ENCODE measurements at regions not wholly inside any gene's neighbourhood (a gene's known extent, or its start where the extent isn't known, plus 50 kb on each side); places are given as distances from the start of the nearest gene placed in this dataset.
"Not testable (repeated sequence)": the region's sequence is repeated elsewhere in the genome, so short reads cannot be mapped to it uniquely, and the experiment has no call there.

- Histone ChIP-seq H3K4me1 (ENCODE audit: insufficient read depth) (no peaks in the 10 kb centered on the region), H3K36me3 (ENCODE audit: insufficient read depth) (no peaks in the 10 kb centered on the region), H3K27ac (ENCODE audit: low read depth) (no peak overlapping the region), H3K4me3 (ENCODE audit: low read depth, low read length) (no peak overlapping the region)
- no peak for DNase-seq (ENCODE audit: extremely low spot score)
- 87% methylated on average over 5 of the region's 5 CpGs for WGBS
Measured at GRCh38 chr2:122535960-122536505, 780.6 kb downstream of the TSN start.

- Histone ChIP-seq H3K4me1 (ENCODE audit: insufficient read depth) (no peaks in the 10 kb centered on the region), H3K4me3 (ENCODE audit: low read depth, low read length) (no peak overlapping the region), H3K36me3 (ENCODE audit: insufficient read depth) (no peaks in the 10 kb centered on the region), H3K27ac (ENCODE audit: low read depth) (no peak overlapping the region)
- no peak for DNase-seq (ENCODE audit: extremely low spot score)
- WGBS: 88% methylated on average over 3 of the region's 3 CpGs
Measured at GRCh38 chr2:122539311-122539710, 783.9 kb downstream of the TSN start.

DNA sequence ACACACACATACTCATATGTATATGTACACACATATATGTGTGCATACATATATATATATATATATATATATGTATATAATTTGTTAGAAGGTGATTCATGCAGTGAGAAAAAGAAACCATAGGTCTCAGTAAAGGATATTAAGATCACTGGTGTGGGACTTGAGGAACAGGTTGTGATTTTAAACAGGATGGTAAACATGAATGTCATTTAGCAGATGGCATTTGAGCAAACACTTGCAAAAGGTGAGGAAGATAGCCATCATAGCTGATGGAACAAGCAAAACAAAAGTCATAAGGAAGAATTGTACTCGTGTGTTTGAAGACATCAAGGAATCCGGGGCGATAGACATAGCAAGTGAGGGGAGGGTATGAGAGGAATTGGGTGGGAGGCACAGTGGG, 784.5 kb downstream of the TSN start:
- WGBS: 88% methylated on average over 3 of the region's 3 CpGs
- Histone ChIP-seq H3K4me1 (ENCODE audit: insufficient read depth) (no peaks in the 10 kb centered on the region), H3K36me3 (ENCODE audit: insufficient read depth) (no peaks in the 10 kb centered on the region), H3K4me3 (ENCODE audit: low read depth, low read length) (no peak overlapping the region), H3K27ac (ENCODE audit: low read depth) (no peak overlapping the region)
- DNase-seq (ENCODE audit: extremely low spot score): no peak

- Histone ChIP-seq H3K4me1 (ENCODE audit: insufficient read depth) (no peaks in the 10 kb centered on the region), H3K36me3 (ENCODE audit: insufficient read depth) (no peaks in the 10 kb centered on the region), H3K4me3 (ENCODE audit: low read depth, low read length) (no peak overlapping the region), H3K27ac (ENCODE audit: low read depth) (no peak overlapping the region)
- 69% methylated on average over 6 of the region's 6 CpGs for WGBS
- no peak for DNase-seq (ENCODE audit: extremely low spot score)
Measured at GRCh38 chr2:122542236-122542635, 786.8 kb downstream of the TSN start.

DNA sequence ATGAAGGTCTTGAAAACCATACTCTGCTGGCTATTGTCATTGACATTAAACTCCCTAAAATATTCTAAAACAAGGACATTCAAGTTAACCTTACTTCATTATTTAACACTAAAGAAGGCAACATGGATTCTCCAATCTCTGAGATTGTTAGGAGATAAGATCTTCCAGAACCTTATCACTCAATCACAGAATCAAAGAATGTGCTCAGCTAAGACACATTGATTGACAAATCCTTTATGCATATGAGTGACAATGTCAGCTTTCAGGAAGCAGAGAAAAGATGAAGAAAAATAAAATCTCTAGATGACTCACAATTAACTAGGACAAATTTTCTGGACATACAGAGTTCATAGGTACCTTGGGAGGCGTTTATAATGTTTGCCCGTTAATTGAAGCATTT, 787.2 kb downstream of the TSN start:
- WGBS: 84% methylated on average over 2 of the region's 2 CpGs
- no peak overlapping the region for H3K4me3 ChIP-seq (ENCODE audit: low read depth, low read length)
- no peaks in the 10 kb centered on the region for H3K36me3 ChIP-seq (ENCODE audit: insufficient read depth)
- DNase-seq (ENCODE audit: extremely low spot score): no peak
- H3K27ac ChIP-seq (ENCODE audit: low read depth): no peak overlapping the region
- H3K4me1 ChIP-seq (ENCODE audit: insufficient read depth): no peaks in the 10 kb centered on the region

- no peak for DNase-seq (ENCODE audit: extremely low spot score)
- Histone ChIP-seq H3K4me1 (ENCODE audit: insufficient read depth) (no peaks in the 10 kb centered on the region), H3K4me3 (ENCODE audit: low read depth, low read length) (no peak overlapping the region), H3K27ac (ENCODE audit: low read depth) (no peak overlapping the region), H3K36me3 (ENCODE audit: insufficient read depth) (no peaks in the 10 kb centered on the region)
- 97% methylated on average over 2 of the region's 2 CpGs for WGBS
Measured at GRCh38 chr2:122543815-122544214, 788.4 kb downstream of the TSN start.

DNA sequence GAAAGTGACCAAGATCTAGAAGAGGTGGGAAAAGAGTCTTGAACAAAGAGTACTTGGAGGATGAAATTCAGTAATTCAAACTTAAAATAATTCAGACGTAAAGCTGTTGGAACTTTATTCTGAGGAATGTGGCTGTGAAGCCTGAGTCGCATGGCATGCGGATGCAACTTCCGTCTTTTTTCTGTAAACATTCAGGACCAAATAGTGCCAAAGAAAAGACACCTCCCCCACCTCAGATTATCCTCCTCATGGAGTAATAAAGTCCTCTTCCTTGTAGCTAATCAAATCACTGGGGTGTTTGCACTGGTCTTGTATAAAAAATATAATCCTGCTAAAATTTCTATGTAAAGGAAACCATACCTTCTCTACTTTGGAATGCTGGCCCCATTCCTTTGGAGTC, 790.4 kb downstream of the TSN start:
- H3K27ac ChIP-seq (ENCODE audit: low read depth): no peak overlapping the region
- WGBS: 71% methylated on average over 4 of the region's 4 CpGs
- no peak for DNase-seq (ENCODE audit: extremely low spot score)
- no peak overlapping the region for H3K4me3 ChIP-seq (ENCODE audit: low read depth, low read length)
- no peaks in the 10 kb centered on the region for H3K4me1 ChIP-seq (ENCODE audit: insufficient read depth)
- H3K36me3 ChIP-seq (ENCODE audit: insufficient read depth): no peaks in the 10 kb centered on the region

DNA sequence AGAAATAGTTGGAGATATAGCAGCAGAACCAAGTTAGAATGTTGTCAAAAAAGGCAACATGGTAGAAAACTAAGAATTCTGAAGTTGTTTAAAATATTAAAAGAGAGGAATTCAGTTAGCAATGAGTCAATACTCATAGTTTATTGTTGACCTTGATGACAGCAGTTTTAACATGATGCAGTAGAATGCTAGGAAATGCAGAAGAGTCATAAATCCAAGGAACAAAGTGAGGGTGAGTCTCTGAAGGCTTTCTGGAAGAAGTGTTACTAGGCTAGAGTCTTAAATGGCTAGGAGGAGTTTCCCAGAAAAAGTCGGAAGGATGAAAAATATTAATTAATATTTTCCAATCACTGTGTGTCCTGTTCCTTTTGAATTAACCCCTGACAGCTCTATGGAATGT, 807.3 kb downstream of the TSN start:
- Histone ChIP-seq H3K36me3 (ENCODE audit: insufficient read depth) (no peaks in the 10 kb centered on the region), H3K27ac (ENCODE audit: low read depth) (no peak overlapping the region)
- 37% methylated on average over 1 of the region's 1 CpG for WGBS

DNA sequence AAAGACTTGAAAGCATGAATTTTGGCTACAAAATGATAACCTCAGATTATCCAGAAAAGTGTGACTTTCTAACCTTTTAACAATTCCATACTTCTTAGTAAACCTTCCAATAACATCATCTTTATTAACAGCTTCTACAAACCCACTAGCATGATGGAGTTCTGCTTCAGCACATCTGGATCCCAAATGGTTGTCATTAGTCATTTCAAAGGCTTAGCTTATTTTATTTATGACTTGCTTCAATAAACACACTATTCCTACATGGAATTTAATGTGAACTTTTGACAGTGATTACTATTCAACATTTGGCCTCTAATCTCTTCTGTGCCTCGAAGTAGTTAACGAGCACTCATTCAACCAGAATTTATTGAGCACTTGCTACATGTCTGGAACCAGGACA, 808.3 kb downstream of the TSN start:
- WGBS: 56% methylated on average over 2 of the region's 2 CpGs
- Histone ChIP-seq H3K36me3 (ENCODE audit: insufficient read depth) (no peaks in the 10 kb centered on the region), H3K27ac (ENCODE audit: low read depth) (no peak overlapping the region), H3K4me3 (ENCODE audit: low read depth, low read length) (no peak overlapping the region), H3K4me1 (ENCODE audit: insufficient read depth) (no peaks in the 10 kb centered on the region)
- no peak for DNase-seq (ENCODE audit: extremely low spot score)

More for the DNA sequence above, 807.3 kb downstream of the TSN start:
- Histone ChIP-seq H3K4me1 (ENCODE audit: insufficient read depth) (no peaks in the 10 kb centered on the region), H3K4me3 (ENCODE audit: low read depth, low read length) (no peak overlapping the region)
- DNase-seq (ENCODE audit: extremely low spot score): no peak

GRCh38 chr2:122564843-122565242, 809.4 kb downstream of the TSN start:
- H3K4me3 ChIP-seq (ENCODE audit: low read depth, low read length): no peak overlapping the region
- no peak overlapping the region for H3K27ac ChIP-seq (ENCODE audit: low read depth)
- no peaks in the 10 kb centered on the region for H3K36me3 ChIP-seq (ENCODE audit: insufficient read depth)
- WGBS: 90% methylated on average over 4 of the region's 4 CpGs
- no peak for DNase-seq (ENCODE audit: extremely low spot score)
- no peaks in the 10 kb centered on the region for H3K4me1 ChIP-seq (ENCODE audit: insufficient read depth)

DNA sequence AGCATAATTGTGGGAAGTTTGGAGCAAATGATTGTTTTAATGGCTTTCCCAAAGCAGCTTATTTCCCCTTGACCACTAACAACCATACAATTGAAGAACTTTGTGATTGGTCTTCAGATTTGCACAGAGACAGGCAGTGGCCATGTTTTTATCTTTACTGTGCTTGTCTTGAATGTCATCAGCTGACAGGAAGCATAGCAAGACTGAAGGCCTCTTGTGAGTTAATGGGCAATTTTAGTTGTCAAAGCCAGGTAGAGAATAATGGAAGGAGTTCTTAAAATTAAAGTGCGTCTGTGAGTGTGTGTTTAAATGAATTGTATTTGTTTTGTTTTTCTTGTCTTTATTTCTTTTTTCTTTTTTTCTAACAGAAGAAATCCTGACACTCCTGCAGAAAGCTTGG, 809.9 kb downstream of the TSN start:
- Histone ChIP-seq H3K36me3 (ENCODE audit: insufficient read depth) (no peaks in the 10 kb centered on the region), H3K27ac (ENCODE audit: low read depth) (no peak overlapping the region), H3K4me1 (ENCODE audit: insufficient read depth) (no peaks in the 10 kb centered on the region), H3K4me3 (ENCODE audit: low read depth, low read length) (no peak overlapping the region)
- 0% methylated on average over 1 of the region's 1 CpG for WGBS
- DNase-seq (ENCODE audit: extremely low spot score): no peak

- Histone ChIP-seq H3K4me3 (ENCODE audit: low read depth, low read length) (no peak overlapping the region), H3K27ac (ENCODE audit: low read depth) (no peak overlapping the region), H3K36me3 (ENCODE audit: insufficient read depth) (no peaks in the 10 kb centered on the region), H3K4me1 (ENCODE audit: insufficient read depth) (no peaks in the 10 kb centered on the region)
- no peak for DNase-seq (ENCODE audit: extremely low spot score)
- 89% methylated on average over 15 of the region's 15 CpGs for WGBS
Measured at GRCh38 chr2:122570641-122571040, 815.2 kb downstream of the TSN start.

- DNase-seq (ENCODE audit: extremely low spot score); H3K4me3 ChIP-seq (ENCODE audit: low read depth, low read length); H3K27ac ChIP-seq (ENCODE audit: low read depth); H3K4me1 ChIP-seq (ENCODE audit: insufficient read depth); H3K36me3 ChIP-seq (ENCODE audit: insufficient read depth): not testable (repeated sequence)
Measured at GRCh38 chr2:122571471-122571870, 816.0 kb downstream of the TSN start.

DNA sequence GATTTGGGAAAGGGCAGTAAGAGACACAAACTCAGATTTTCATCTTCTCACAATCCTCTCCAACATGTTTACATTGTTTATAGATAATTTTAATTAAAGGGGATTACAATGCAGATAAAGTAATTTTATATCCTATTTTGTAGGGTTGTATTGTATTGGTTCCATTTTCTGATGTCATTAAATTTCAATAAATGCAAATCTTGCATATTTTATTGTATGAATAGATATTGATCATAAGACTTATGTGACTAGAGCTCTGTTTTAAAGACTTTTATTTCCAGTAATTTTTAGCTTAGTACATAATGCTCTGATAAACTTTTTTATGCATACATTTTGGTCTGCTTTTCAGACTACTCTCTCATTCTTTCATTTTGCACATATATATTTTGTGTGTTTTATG, 819.6 kb downstream of the TSN start:
- Histone ChIP-seq H3K36me3 (ENCODE audit: insufficient read depth) (no peaks in the 10 kb centered on the region), H3K4me1 (ENCODE audit: insufficient read depth) (no peaks in the 10 kb centered on the region), H3K27ac (ENCODE audit: low read depth) (no peak overlapping the region), H3K4me3 (ENCODE audit: low read depth, low read length) (no peak overlapping the region)
- no peak for DNase-seq (ENCODE audit: extremely low spot score)

All from urinary bladder (tissue), 3 donors.